ENCODE measurements at regions not wholly inside any gene's neighbourhood (a gene's known extent, or its start where the extent isn't known, plus 50 kb on each side); places are given as distances from the start of the nearest gene placed in this dataset.
"Not testable (repeated sequence)": the region's sequence is repeated elsewhere in the genome, so short reads cannot be mapped to it uniquely, and the experiment has no call there.

DNA sequence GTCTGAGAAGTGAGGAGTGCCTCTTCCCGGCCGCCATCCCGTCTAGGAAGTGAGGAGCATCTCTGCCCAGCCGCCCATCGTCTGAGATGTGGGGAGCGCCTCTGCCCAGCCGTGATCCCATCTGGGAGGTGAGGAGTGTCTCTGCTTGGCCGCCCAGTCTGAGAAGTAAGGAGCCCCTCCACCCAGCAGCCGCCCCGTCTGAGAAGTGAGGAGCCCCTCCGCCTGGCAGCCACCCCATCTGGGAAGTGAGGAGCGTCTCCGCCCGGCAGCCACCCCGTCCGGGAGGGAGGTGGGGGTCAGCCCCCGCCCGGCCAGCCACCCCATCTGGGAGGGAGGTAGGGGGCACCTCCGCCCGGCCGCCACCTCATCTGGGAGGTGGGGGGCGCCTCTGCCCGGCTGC lies 940.2 kb downstream of the PRIM2 start:
- TF ChIP-seq, protein P1, sequence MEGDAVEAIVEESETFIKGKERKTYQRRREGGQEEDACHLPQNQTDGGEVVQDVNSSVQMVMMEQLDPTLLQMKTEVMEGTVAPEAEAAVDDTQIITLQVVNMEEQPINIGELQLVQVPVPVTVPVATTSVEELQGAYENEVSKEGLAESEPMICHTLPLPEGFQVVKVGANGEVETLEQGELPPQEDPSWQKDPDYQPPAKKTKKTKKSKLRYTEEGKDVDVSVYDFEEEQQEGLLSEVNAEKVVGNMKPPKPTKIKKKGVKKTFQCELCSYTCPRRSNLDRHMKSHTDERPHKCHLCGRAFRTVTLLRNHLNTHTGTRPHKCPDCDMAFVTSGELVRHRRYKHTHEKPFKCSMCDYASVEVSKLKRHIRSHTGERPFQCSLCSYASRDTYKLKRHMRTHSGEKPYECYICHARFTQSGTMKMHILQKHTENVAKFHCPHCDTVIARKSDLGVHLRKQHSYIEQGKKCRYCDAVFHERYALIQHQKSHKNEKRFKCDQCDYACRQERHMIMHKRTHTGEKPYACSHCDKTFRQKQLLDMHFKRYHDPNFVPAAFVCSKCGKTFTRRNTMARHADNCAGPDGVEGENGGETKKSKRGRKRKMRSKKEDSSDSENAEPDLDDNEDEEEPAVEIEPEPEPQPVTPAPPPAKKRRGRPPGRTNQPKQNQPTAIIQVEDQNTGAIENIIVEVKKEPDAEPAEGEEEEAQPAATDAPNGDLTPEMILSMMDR (IDR thresholded peaks at IDR 0.05; ENCODE audit: low read depth, low read length): not testable (repeated sequence)
- not testable (repeated sequence) for TF ChIP-seq MYC (IDR thresholded peaks at IDR 0.05; ENCODE audit: low read depth, low read length); POLR2A (IDR thresholded peaks at IDR 0.05; ENCODE audit: extremely low read depth, insufficient read length)
